Ishikawa (cell line): ENCODE measurements at regions not wholly inside any gene's neighbourhood (a gene's known extent, or its start where the extent isn't known, plus 50 kb on each side); places are given as distances from the start of the nearest gene placed in this dataset.

Source experiments
- EP300 ChIP-seq: IDR thresholded peaks from 2 replicates; pipeline ENCODE4 v1.6.1; 2012; ENCODE audit warnings: borderline replicate concordance
- RAD21 ChIP-seq: IDR thresholded peaks from 2 replicates; pipeline ENCODE4 v1.6.1; 2012; ENCODE audit warnings: low read depth
- TAF1 ChIP-seq: IDR thresholded peaks from 2 replicates; pipeline ENCODE4 v1.6.1; 2012; ENCODE audit warnings: low read depth, mild to moderate bottlenecking
- YY1 ChIP-seq: IDR thresholded peaks from 2 replicates; pipeline ENCODE4 v1.6.1; 2012; ENCODE audit warnings: low read depth
- TF ChIP-seq, protein P1 (sequence below): IDR thresholded peaks from 2 replicates; pipeline ENCODE4 v1.6.1; 2012

DNA sequence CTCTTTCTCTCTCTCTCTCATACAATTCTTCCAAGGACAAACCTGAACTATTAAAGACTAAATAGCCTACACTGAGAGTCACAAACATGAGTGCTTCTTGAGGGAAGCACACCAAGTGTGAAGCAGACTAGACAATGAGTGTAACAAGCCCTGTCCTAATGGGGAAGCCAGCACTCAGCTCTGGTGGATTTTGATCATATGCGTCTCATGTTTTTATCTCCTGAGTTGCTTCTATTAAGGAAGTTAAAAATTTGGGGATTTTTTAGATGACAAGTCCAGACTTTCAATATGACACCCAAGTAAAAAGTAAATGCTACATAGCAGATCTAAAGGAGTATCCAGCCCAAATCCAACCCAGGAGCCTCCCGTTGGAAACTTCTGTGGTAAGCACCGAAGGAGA is 437.8 kb downstream of the RFC3 start:
- TF ChIP-seq YY1 (no peak), EP300 (no peak), TAF1 (no peak), RAD21 (no peak)
- TF ChIP-seq, protein P1, sequence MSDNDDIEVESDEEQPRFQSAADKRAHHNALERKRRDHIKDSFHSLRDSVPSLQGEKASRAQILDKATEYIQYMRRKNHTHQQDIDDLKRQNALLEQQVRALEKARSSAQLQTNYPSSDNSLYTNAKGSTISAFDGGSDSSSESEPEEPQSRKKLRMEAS, result no peak
